ENCODE measurements at regions not wholly inside any gene's neighbourhood (a gene's known extent, or its start where the extent isn't known, plus 50 kb on each side); places are given as distances from the start of the nearest gene placed in this dataset.

DNA sequence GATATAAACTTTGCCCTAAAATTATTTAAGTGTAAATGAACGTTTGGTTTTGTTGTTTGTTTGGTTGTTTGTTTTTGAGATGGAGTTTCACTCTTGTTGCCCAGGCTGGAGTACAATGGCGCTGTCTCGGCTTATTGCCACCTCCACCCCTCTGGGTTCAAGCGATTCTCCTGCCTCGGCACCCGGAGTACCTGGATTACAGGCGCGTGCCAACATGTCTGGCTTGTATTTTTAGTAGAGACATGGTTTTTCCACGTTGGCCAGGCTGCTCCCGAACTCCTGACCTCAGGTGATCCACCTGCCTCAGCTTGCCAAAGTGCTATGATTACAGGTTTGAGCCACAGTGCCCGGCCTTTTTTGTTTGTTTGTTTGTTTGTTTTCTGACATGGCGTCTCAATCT lies 87.9 kb upstream of the CHD2 start:
- no peak for DNase-seq (ENCODE audit: low read depth, low spot score)
- H3K4me3 ChIP-seq (ENCODE audit: low read depth, low read length) = no peak overlapping the region
- TF ChIP-seq, protein P1, sequence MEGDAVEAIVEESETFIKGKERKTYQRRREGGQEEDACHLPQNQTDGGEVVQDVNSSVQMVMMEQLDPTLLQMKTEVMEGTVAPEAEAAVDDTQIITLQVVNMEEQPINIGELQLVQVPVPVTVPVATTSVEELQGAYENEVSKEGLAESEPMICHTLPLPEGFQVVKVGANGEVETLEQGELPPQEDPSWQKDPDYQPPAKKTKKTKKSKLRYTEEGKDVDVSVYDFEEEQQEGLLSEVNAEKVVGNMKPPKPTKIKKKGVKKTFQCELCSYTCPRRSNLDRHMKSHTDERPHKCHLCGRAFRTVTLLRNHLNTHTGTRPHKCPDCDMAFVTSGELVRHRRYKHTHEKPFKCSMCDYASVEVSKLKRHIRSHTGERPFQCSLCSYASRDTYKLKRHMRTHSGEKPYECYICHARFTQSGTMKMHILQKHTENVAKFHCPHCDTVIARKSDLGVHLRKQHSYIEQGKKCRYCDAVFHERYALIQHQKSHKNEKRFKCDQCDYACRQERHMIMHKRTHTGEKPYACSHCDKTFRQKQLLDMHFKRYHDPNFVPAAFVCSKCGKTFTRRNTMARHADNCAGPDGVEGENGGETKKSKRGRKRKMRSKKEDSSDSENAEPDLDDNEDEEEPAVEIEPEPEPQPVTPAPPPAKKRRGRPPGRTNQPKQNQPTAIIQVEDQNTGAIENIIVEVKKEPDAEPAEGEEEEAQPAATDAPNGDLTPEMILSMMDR (IDR thresholded peaks at IDR 0.05; ENCODE audit: low read depth, low read length) = no peak
- in situ Hi-C loops (cut with HindIII; ENCODE audit: low sequenced_read_pairs) = no loop called here

DNA sequence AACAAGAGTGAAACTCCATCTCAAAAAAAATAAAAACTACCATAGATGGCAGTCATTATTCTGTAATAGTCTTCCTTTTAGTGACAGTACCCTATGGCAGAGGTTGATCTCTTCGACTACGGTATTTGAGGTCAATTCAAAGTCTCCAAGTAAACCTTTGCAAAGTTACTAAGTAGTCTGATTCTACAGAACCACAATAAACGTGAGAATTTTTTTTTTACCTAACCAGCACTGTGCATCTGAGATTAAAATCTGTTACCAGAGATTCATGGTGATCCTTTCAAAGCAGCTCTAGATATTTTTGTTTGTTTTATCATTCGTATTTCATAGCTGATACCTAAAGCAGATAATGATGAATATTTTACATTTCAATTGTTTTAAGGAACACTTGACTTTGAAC lies 86.6 kb upstream of the CHD2 start:
- DNase-seq (ENCODE audit: low read depth, low spot score) = no peak
- no peak overlapping the region for H3K4me3 ChIP-seq (ENCODE audit: low read depth, low read length)
- TF ChIP-seq, protein P1 (IDR thresholded peaks at IDR 0.05; ENCODE audit: low read depth, low read length) = no peak
- in situ Hi-C loops (cut with HindIII; ENCODE audit: low sequenced_read_pairs) = no loop called here

DNA sequence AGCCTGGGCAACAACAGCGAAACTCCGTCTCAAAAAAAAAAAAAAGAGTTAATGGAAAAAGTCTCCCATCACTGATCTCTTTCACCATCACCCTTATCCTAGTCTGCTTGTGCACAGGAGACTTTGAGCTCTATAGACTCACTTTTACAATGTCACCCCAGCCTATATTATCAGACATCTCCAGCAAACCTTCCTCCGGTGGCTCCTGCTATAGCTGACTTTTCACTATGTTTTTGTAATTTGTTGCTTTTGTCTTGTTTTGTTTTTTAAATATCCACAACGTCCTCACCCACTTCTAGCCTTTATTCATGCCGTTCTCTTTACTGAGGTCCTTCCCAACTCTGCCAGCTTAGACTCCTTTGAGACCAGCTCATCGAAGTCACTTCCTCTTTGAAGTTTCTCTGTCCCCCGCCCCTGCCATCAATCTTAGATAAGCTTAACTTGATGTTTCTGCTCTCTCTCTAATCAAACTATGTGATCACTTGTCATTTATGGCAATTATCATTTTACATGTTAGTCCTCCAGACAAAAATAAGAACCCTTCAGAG lies 82.7 kb upstream of the CHD2 start:
- in situ Hi-C loops (cut with HindIII; ENCODE audit: low sequenced_read_pairs) = no loop called here
- no peak overlapping the region for H3K4me3 ChIP-seq (ENCODE audit: low read depth, low read length)
- TF ChIP-seq, protein P1 (IDR thresholded peaks at IDR 0.05; ENCODE audit: low read depth, low read length) = no peak
- DNase-seq (ENCODE audit: low read depth, low spot score) = no peak

DNA sequence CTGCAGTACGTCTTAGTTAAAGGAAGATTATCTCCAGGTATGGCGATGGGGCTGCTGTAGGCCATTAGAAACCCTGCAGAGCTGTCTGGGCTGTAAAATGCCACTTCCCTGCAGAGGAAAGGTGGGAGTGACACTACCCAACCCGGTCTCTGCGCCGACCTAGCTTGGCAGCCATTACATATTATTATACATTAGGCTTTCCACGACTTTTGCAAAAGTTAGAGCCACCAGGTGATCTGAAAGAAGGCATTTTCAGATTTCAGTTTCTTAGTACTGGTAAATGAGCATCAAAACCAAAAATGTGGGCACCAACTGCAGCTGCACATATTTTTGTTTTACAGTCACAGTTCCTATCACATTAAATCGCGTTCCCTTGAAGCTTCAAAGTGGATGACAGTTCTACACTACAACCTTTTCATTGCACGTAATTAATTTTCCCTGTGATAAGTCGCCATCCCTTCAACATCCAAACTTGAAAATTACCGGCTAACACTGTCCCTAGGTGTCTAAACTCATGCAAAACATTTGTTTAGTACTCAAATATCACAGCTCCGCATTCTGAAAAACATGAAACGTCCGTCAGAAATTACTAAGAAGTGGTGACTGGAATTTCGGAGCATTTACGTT lies 81.4 kb upstream of the CHD2 start:
- in situ Hi-C loops (cut with HindIII; ENCODE audit: low sequenced_read_pairs) = no loop called here

DNA sequence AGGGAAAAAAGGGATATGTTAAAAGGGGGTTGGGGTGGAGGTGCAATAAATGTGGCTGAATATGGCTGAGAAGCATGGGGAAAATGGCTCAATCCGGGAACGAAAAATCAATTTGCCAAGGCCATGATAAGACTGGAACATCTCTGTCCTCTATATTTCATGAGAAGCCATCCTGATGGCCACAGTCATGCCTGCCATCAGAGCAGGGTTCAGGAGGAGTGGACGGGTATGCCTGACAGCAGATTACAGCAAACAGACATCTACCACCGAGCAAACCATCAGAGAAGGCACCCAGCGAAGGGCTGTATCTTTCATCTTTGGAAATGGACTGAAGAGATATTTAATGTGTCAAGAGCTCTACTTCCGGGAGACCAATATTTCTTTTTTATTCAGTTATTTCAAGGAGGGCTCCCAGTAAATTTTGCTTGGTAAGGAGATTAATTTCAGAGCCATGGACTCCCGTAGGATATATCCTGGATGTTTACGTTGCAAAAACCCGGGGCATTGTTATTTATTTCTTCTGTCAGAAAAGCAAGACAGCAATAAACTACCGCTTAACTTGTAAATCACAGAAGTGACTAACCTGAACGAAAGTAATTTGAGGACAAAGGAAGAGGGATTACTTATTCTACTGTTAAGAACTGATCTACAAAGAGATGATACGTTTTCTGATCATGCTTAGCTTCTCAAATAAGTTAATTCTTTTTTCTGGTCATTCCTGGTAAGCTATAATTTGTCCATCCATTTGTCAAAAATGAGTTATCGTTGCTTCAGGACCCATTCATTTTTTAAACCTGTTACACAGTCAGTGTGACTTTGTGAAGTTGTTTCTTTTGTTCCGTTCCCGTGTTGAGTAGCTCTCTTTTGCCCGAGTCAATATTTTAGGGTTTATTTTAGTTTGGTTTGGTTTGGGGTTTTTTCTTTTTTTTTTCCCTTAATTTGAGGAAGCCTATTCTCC lies 80.6 kb upstream of the CHD2 start:
- DNase-seq (ENCODE audit: low read depth, low spot score) = peak; percentile 32
- H3K4me3 ChIP-seq (ENCODE audit: low read depth, low read length) = peak overlapping the region; percentile 13
- TF ChIP-seq, protein P1 (IDR thresholded peaks at IDR 0.05; ENCODE audit: low read depth, low read length) = no peak
- in situ Hi-C loops (cut with HindIII; ENCODE audit: low sequenced_read_pairs) = no loop called here

More for the DNA sequence above, 81.4 kb upstream of the CHD2 start:
- TF ChIP-seq, protein P1 (IDR thresholded peaks at IDR 0.05; ENCODE audit: low read depth, low read length) = no peak
- no peak overlapping the region for H3K4me3 ChIP-seq (ENCODE audit: low read depth, low read length)
- DNase-seq (ENCODE audit: low read depth, low spot score) = no peak

DNA sequence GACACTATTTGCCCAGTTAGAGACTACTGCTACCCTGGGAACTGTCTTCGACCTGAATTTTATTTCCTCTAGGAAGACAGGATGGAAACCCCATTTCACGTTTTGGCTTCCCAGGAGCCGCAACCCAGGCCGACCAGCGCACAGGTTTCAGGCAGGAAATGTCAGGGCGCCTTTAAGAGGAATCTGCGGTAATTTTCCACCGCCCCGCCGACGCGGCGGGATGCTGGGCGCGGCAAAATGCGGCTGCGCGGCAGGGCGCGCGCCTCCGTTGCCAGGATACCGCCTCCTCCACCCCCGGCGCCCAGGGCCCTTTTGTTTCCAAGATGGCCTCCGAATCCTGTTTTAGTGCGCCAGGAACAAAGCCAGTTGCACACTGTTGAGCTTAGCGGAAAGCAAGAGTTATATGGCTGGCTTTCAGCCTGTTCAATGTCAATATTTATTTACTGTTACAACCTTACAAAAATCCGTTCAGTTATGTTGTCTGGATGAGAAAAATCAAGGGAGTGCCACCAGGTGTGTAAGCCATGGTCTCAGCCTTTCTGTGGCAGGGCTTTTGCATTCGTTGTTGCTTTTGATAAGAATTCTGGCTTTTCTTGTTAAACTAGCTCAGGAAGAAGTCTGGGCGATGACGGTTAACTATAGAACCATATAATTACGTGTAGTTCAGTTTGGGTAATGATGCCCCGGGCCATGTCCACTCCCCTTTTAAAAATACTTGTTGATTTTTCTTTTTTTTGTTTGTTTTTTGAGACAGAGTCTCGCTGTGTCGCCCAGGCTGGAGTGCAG lies 79.7 kb upstream of the CHD2 start:
- peak overlapping the region; percentile 23 for H3K4me3 ChIP-seq (ENCODE audit: low read depth, low read length)
- DNase-seq (ENCODE audit: low read depth, low spot score) = peak; percentile 95
- in situ Hi-C loops (cut with HindIII; ENCODE audit: low sequenced_read_pairs) = no loop called here
- TF ChIP-seq, protein P1 (IDR thresholded peaks at IDR 0.05; ENCODE audit: low read depth, low read length) = no peak

All from astrocyte of the spinal cord (primary cell).